IMR-90 (cell line): ENCODE measurements at regions not wholly inside any gene's neighbourhood (a gene's known extent, or its start where the extent isn't known, plus 50 kb on each side); places are given as distances from the start of the nearest gene placed in this dataset.

Experiments
- ATAC-seq: fragments of 200-7000 bp; cut with Tn5 transposase; 2 replicates; pipeline ENCODE4 v1.9.1; 2020; ENCODE audit warnings: low read depth, mild to moderate bottlenecking, moderate library complexity
- BruUV-seq: library from RNA; stranded (reverse); fragments of 400-500 nt; replicated peaks from 2 replicates; lab custom pipeline; 2021; lab: Mats Ljungman, UMichigan
- CTCF ChIA-PET: fragments of 300-600 bp; formaldehyde crosslinking; extraction: SDS; loops from one replicate; lab custom pipeline; 2021; ENCODE audit warnings: antibody characterized with exemption; lab: Yijun Ruan, JAX
- POLR2A ChIA-PET: fragments of 300-600 bp; sonication (Branson Sonifier 250); formaldehyde crosslinking; loops from one replicate; lab custom pipeline; 2022; ENCODE audit warnings: antibody characterized with exemption; ENCODE audit not compliant: unreplicated experiment; lab: Charles Lee
- DNase-seq: peaks from one replicate; pipeline ENCODE4 v3.0.0; 2013
- H2AFZ ChIP-seq: replicated peaks from 2 replicates; pipeline ENCODE3; 2013; ENCODE audit warnings: low read length, mild to moderate bottlenecking; ENCODE audit not compliant: poor library complexity
- H2AK5ac ChIP-seq: 2 replicates; pipeline ENCODE4 v1.6.1; 2013; ENCODE audit warnings: low read depth, low read length, inconsistent platforms
- H2AK9ac ChIP-seq: replicated peaks from 2 replicates; pipeline ENCODE3; 2013; ENCODE audit warnings: mild to moderate bottlenecking, low read depth, low read length, moderate library complexity; ENCODE audit not compliant: poor library complexity
- H2BK120ac ChIP-seq: 2 replicates; pipeline ENCODE4 v1.6.1; 2013; ENCODE audit warnings: low read depth, low read length, inconsistent platforms
- H2BK15ac ChIP-seq: 3 replicates; pipeline ENCODE4 v1.6.1; 2013; ENCODE audit warnings: low read depth, low read length, inconsistent platforms
- H2BK20ac ChIP-seq: 2 replicates; pipeline ENCODE4 v1.6.1; 2013; ENCODE audit warnings: low read depth, mild to moderate bottlenecking, inconsistent platforms, low read length, moderate library complexity
- H2BK5ac ChIP-seq: 2 replicates; pipeline ENCODE4 v1.6.1; 2013; ENCODE audit warnings: mild to moderate bottlenecking, low read depth, low read length, inconsistent platforms; ENCODE audit not compliant: poor library complexity, severe bottlenecking
- H3K14ac ChIP-seq: replicated peaks from 2 replicates; pipeline ENCODE4 v1.6.1; 2013; ENCODE audit warnings: low read depth, low read length, inconsistent platforms
- H3K18ac ChIP-seq: 2 replicates; pipeline ENCODE4 v1.6.1; 2013; ENCODE audit warnings: low read depth, low read length, control low read depth
- H3K23ac ChIP-seq: 2 replicates; pipeline ENCODE4 v1.6.1; 2013; ENCODE audit warnings: low read depth, low read length, inconsistent platforms
- H3K27ac ChIP-seq: 2 replicates; pipeline ENCODE4 v1.5.1; 2013; ENCODE audit warnings: mild to moderate bottlenecking, control low read depth, low read length; ENCODE audit not compliant: insufficient read depth
- H3K27me3 ChIP-seq: 2 replicates; pipeline ENCODE4 v1.6.1; 2013; ENCODE audit warnings: low read length; ENCODE audit not compliant: control insufficient read depth, insufficient read depth
- H3K36me3 ChIP-seq: 2 replicates; pipeline ENCODE4 v1.6.1; 2013; ENCODE audit warnings: low read length, mixed read lengths; ENCODE audit not compliant: control insufficient read depth, insufficient read depth
- H3K4ac ChIP-seq: 2 replicates; pipeline ENCODE4 v1.6.1; 2013; ENCODE audit warnings: low read depth, low read length, inconsistent platforms
- H3K4me1 ChIP-seq: 2 replicates; pipeline ENCODE4 v1.6.1; 2013; ENCODE audit warnings: low read length, mixed read lengths; ENCODE audit not compliant: control insufficient read depth, insufficient read depth
- H3K4me2 ChIP-seq: 2 replicates; pipeline ENCODE4 v1.6.1; 2013; ENCODE audit warnings: low read depth, mild to moderate bottlenecking, control low read depth, low read length, moderate library complexity
- H3K4me3 ChIP-seq: 2 replicates; pipeline ENCODE4 v1.5.1; 2013; ENCODE audit warnings: low read depth, mild to moderate bottlenecking, control low read depth, low read length, moderate library complexity; ENCODE audit not compliant: insufficient read depth
- H3K56ac ChIP-seq: 2 replicates; pipeline ENCODE4 v1.6.1; 2013; ENCODE audit warnings: low read length, inconsistent platforms; ENCODE audit not compliant: insufficient read depth; ENCODE audit errors: extremely low read depth
- H3K79me1 ChIP-seq, 2 experiments: 2 replicates each; pipeline ENCODE4 v1.6.1; 2013; ENCODE audit warnings: low read length in 2 of 2, inconsistent platforms in 1 of 2, low read depth in 1 of 2
- H3K9ac ChIP-seq: 2 replicates; pipeline ENCODE4 v1.6.1; 2013; ENCODE audit warnings: low read depth, low read length, control low read depth
- H3K9me1 ChIP-seq: 2 replicates; pipeline ENCODE4 v1.6.1; 2013; ENCODE audit warnings: low read length, inconsistent platforms; ENCODE audit not compliant: insufficient read depth
- H3K9me3 ChIP-seq: 2 replicates; pipeline ENCODE4 v1.6.1; 2013; ENCODE audit warnings: low read length; ENCODE audit not compliant: control insufficient read depth, insufficient read depth
- H4K20me1 ChIP-seq: 2 replicates; pipeline ENCODE4 v1.6.1; 2013; ENCODE audit warnings: low read length, inconsistent platforms; ENCODE audit not compliant: insufficient read depth
- H4K5ac ChIP-seq: 2 replicates; pipeline ENCODE4 v1.6.1; 2013; ENCODE audit warnings: mild to moderate bottlenecking, low read depth, low read length, control low read depth
- H4K8ac ChIP-seq, 2 experiments: 2 replicates each; pipeline ENCODE4 v1.6.1; 2013; ENCODE audit warnings: low read depth in 2 of 2, low read length in 2 of 2, control low read depth in 1 of 2, inconsistent platforms in 1 of 2
- H4K91ac ChIP-seq: 2 replicates; pipeline ENCODE4 v1.6.1; 2013; ENCODE audit warnings: low read depth, low read length, inconsistent platforms; ENCODE audit not compliant: insufficient read depth
- CEBPB ChIP-seq: IDR thresholded peaks from 2 replicates; pipeline ENCODE4 v1.6.1; 2012; ENCODE audit warnings: low read depth, low read length, improper control_type of control experiment
- CTCF ChIP-seq: conservative IDR thresholded peaks from 2 replicates; pipeline ENCODE4 v1.5.1; 2012; ENCODE audit warnings: mild to moderate bottlenecking, low read depth, low read length, improper control_type of control experiment
- ELK1 ChIP-seq: fragments of 150-350 bp; IDR thresholded peaks from 2 replicates; pipeline ENCODE4 v1.6.1; 2016; ENCODE audit warnings: low read depth, mild to moderate bottlenecking, low read length, moderate library complexity, borderline replicate concordance
- FOS ChIP-seq: fragments of 150-350 bp; IDR thresholded peaks from 2 replicates; pipeline ENCODE4 v1.6.1; 2016; ENCODE audit warnings: low read depth, low read length
- MAFK ChIP-seq: IDR thresholded peaks from 2 replicates; pipeline ENCODE4 v1.6.1; 2012; ENCODE audit warnings: low read depth, low read length, improper control_type of control experiment
- MAZ ChIP-seq: IDR thresholded peaks from 2 replicates; pipeline ENCODE4 v1.6.1; 2012; ENCODE audit warnings: low read depth, mild to moderate bottlenecking, low read length, improper control_type of control experiment, moderate library complexity, borderline replicate concordance
- MXI1 ChIP-seq: IDR thresholded peaks from 2 replicates; pipeline ENCODE4 v1.6.1; 2012; ENCODE audit warnings: low read depth, mild to moderate bottlenecking, low read length, moderate library complexity, borderline replicate concordance
- NFE2L2 ChIP-seq: fragments of 150-350 bp; IDR thresholded peaks from 2 replicates; pipeline ENCODE4 v1.6.1; 2016; ENCODE audit warnings: low read depth, mild to moderate bottlenecking, low read length
- POLR2A ChIP-seq: IDR thresholded peaks from 2 replicates; pipeline ENCODE4 v1.6.1; 2012; ENCODE audit warnings: mild to moderate bottlenecking, low read depth, low read length
- RAD21 ChIP-seq: IDR thresholded peaks from 2 replicates; pipeline ENCODE4 v1.6.1; 2012; ENCODE audit warnings: low read length, improper control_type of control experiment
- RCOR1 ChIP-seq: IDR thresholded peaks from 2 replicates; pipeline ENCODE4 v1.6.1; 2012; ENCODE audit warnings: mild to moderate bottlenecking, low read length, improper control_type of control experiment; ENCODE audit not compliant: insufficient replicate concordance
- RFX5 ChIP-seq: IDR thresholded peaks from 2 replicates; pipeline ENCODE4 v1.8.0; 2012; ENCODE audit warnings: low read depth, mild to moderate bottlenecking, low read length, moderate library complexity
- USF2 ChIP-seq: fragments of 150-350 bp; IDR thresholded peaks from 2 replicates; pipeline ENCODE4 v1.6.1; 2017; ENCODE audit warnings: mild to moderate bottlenecking, antibody characterized with exemption, low read length, low read depth
- WGBS, 2 experiments: methylation state at CpG; one replicate each; pipeline versions ENCODE4 v1.1.5 to v1.1.7; 2013; ENCODE audit warnings: missing lambda C conversion rate in 2 of 2; ENCODE audit not compliant: insufficient read length in 1 of 2; ENCODE audit errors: extremely low coverage in 2 of 2; 5-methylcytosine and 5-hydroxymethylcytosine counted together
- dilution Hi-C: fragments of 300-500 bp; cut with HindIII; formaldehyde crosslinking; loops from one replicate; pipeline ENCODE4 v1.14.3; 2018; ENCODE audit warnings: low sequenced_read_pairs; ENCODE audit not compliant: unreplicated experiment
- in situ Hi-C: fragments of 300-500 bp; cut with MboI; formaldehyde crosslinking; loops from 3 replicates; pipeline ENCODE4 v1.14.3; 2019; ENCODE audit warnings: low sequenced_read_pairs, inconsistent platforms, mixed read lengths
- intact Hi-C: fragments of 100-400 bp; cut with micrococcal nuclease; formaldehyde crosslinking; loops from 2 replicates; pipeline ENCODE4 v1.10.0; 2022

GRCh38 chr3:22898558-22898957 lies 304.6 kb upstream of the UBE2E2 start:
- POLR2A ChIA-PET: no interaction called here
- H2BK5ac ChIP-seq: no peak overlapping the region
- H3K18ac ChIP-seq: no peak overlapping the region
- H4K20me1 ChIP-seq: no peaks in the 10 kb centered on the region
- no peak overlapping the region for H2AFZ ChIP-seq
- no peak overlapping the region for H3K4me2 ChIP-seq
- no peak overlapping the region for H2AK5ac ChIP-seq
- H3K4me1 ChIP-seq: no peaks in the 10 kb centered on the region
- no peak overlapping the region for H3K23ac ChIP-seq
- H3K9me3 ChIP-seq: no peaks in the 10 kb centered on the region
- H3K14ac ChIP-seq: no peak overlapping the region
- H2AK9ac ChIP-seq: no peak overlapping the region
- no peak overlapping the region for H3K9ac ChIP-seq
- no peak overlapping the region for H2BK120ac ChIP-seq
- intact Hi-C loops: no loop called here
- no peak overlapping the region for H4K8ac ChIP-seq
- in situ Hi-C loops: no loop called here
- H3K27me3 ChIP-seq: no peaks in the 10 kb centered on the region
- H3K9me1 ChIP-seq: no peaks in the 10 kb centered on the region
- DNase-seq: no peak
- no peaks in the 10 kb centered on the region for H3K79me1 ChIP-seq
- H3K36me3 ChIP-seq: no peaks in the 10 kb centered on the region
- no peak overlapping the region for H4K91ac ChIP-seq
- no CpG with 5 or more reads among the region's 1 CpG for WGBS, 2 experiments
- dilution Hi-C loops: no loop called here
- BruUV-seq: no TSS peak
- H3K27ac ChIP-seq: no peak overlapping the region
- TF ChIP-seq ELK1 (no peak), USF2 (no peak), RFX5 (no peak), NFE2L2 (no peak), MAZ (no peak), FOS (no peak), MAFK (no peak), RAD21 (no peak), MXI1 (no peak), CEBPB (no peak), RCOR1 (no peak), POLR2A (no peak), CTCF (no peak)
- H2BK20ac ChIP-seq: no peak overlapping the region
- H4K5ac ChIP-seq: no peak overlapping the region
- ATAC-seq: no peak
- no peak overlapping the region for H3K4me3 ChIP-seq
- no peak overlapping the region for H3K4ac ChIP-seq
- H3K56ac ChIP-seq: no peak overlapping the region
- H2BK15ac ChIP-seq: no peak overlapping the region
- CTCF ChIA-PET: no interaction called here
